SH-SY5Y (cell line): ENCODE measurements at regions not wholly inside any gene's neighbourhood (a gene's known extent, or its start where the extent isn't known, plus 50 kb on each side); places are given as distances from the start of the nearest gene placed in this dataset.

Source experiments
- GATA2 ChIP-seq: IDR thresholded peaks from 2 replicates; pipeline ENCODE4 v1.6.1; 2011; ENCODE audit warnings: mild to moderate bottlenecking, low read depth, low read length
- GATA3 ChIP-seq: IDR thresholded peaks from 2 replicates; pipeline ENCODE4 v1.6.1; 2011; ENCODE audit warnings: low read depth, mild to moderate bottlenecking, low read length, moderate library complexity

- TF ChIP-seq GATA3 (no peak), GATA2 (no peak)
Measured at GRCh38 chr9:18075253-18075952, 398.6 kb upstream of the ADAMTSL1 start.

DNA sequence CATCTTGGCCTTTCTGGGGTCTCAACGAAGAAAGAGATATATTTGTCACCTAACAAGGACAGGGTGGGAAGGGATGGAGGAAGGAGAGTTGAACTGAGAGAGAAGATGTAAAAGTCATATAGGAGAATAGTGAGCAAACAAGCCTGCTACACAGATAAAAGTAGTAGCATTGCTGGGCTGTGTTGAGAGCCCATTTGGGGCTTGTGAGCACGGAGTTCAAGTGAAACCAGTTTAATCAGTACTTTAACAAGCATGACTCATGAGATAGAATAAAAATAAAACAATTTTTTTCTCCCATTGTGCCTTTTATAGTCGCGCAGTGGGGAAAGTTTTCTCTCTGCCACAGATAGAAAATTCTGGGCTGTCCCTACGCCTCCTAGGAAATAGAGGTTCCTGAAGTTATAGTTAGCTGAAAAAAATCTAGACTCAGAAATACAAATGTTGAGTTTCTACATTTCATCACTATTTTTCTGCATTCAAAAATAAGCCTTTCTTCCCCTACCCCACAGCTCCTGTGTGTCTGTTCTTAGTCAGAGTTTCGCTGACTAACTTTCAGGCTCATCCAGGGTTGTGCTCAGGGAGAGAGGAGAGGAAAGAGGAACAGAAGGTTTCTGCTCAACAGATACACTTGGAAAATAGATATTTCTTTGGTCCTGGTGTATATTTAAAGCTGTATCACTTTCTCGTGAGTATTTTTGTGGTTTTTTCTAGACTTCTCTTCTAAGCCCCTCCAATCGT is 395.8 kb upstream of the ADAMTSL1 start:
- no peak for TF ChIP-seq GATA3
- TF ChIP-seq GATA2: no peak

DNA sequence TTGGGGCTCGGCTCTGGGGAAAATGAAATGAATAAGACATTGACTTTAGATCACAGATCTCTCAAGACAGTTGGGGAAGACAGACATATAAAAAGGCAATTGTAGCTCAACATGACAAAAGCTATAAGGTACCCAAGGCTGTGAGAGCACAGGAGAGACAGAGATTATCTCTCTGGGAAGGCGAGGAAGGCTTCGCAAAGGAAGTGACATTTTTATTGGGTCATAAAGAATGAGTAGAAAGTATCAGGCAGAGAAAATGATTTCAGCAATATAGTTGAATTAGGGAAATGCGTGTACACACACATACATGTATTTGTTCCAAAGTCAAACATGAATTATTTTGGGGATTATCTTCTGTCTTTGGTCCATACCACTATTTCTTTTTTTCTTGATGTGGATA is 381.8 kb upstream of the ADAMTSL1 start:
- TF ChIP-seq GATA2: no peak
- TF ChIP-seq GATA3: no peak

DNA sequence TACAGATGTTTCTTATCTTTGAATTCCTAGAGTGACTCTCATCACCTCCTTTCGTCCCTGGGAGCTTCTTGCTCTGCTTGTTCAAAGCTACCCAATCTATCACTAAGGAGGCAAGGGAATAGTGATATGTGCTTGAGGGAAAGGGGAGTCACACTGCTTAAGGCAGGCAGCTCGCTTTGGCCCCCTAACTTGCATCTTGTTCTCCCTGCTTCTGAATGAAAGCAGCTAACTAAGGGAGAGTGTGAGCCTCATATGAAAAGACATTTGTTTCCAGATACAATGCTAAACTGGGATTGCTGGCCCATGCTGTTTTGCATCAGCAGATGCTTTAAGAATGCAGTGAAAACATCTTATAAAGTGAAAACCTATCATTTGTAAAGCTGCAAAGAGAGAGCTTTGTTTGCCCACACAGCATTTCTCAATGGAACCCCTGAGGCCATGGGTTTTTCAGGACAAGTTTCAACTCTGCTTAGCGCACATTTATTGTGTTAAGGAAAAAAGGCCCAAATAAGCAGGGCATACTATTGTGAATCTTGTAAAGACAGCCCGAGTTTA is 367.9 kb upstream of the ADAMTSL1 start:
- no peak for TF ChIP-seq GATA2
- no peak for TF ChIP-seq GATA3

DNA sequence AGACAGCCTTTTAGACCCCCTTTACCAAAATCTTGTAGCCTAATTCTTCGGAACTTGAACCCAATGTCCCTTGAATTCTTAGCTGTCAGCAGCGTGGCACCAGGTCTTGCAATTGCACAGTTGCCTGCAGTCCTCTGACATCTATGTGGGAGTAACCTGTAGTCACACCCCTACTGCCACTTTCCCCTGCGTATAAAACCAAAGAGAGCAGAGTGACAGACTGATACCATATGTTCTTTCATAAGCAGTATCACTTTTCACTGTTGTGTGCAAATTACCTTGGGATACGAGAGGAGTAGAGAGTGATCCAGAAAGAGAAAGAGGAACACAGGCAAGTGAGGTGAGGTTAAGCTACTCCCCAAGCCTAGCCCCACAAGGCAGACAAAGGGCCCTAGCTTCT is 364.3 kb upstream of the ADAMTSL1 start:
- no peak for TF ChIP-seq GATA2

- no peak for TF ChIP-seq GATA2
- no peak for TF ChIP-seq GATA3
Measured at GRCh38 chr9:18111146-18111545, 362.8 kb upstream of the ADAMTSL1 start.

- TF ChIP-seq GATA3 (no peak), GATA2 (no peak)
Measured at GRCh38 chr9:18114559-18115475, 359.1 kb upstream of the ADAMTSL1 start.

DNA sequence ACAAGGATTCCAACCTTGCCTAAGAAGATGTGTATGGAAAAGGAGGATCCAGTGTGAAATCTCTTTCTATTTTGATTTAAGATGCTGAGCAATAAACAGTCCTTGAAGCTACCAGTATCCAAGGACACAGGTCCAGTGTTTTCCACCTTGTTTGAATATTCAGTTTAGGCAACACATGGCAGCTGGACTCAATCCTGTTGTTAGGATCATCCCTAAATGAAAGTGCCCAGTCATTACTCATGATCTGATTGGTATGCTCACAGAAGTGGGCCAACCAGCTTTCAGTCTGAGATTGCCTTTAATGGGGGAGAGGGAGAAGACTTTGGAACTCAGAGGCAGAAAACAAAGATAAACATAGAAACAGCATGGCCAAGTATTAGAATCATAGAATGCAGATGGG is 355.7 kb upstream of the ADAMTSL1 start:
- TF ChIP-seq GATA2: no peak
- no peak for TF ChIP-seq GATA3

- TF ChIP-seq GATA3 (no peak), GATA2 (no peak)
Measured at GRCh38 chr9:18122171-18122570, 351.8 kb upstream of the ADAMTSL1 start.

DNA sequence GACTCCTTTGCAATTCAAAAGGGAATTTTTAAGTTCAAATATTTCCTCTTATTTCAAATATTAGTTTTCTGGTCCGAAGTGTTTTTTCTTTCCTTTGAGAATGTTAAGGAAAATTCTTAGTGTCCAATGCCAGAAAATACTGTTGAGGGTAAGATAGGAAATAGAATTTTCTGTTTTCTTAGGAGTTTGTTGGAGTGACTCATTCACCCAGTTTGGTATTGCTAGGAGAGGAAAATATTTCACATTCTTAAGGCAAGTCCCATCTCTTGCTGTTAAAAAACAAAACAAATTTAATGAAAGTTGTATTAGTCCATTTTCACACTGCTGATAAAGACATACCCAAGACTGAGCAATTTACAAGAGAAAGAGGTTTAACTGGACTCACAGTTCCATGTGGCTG is 349.2 kb upstream of the ADAMTSL1 start:
- TF ChIP-seq GATA3 (no peak), GATA2 (no peak)

DNA sequence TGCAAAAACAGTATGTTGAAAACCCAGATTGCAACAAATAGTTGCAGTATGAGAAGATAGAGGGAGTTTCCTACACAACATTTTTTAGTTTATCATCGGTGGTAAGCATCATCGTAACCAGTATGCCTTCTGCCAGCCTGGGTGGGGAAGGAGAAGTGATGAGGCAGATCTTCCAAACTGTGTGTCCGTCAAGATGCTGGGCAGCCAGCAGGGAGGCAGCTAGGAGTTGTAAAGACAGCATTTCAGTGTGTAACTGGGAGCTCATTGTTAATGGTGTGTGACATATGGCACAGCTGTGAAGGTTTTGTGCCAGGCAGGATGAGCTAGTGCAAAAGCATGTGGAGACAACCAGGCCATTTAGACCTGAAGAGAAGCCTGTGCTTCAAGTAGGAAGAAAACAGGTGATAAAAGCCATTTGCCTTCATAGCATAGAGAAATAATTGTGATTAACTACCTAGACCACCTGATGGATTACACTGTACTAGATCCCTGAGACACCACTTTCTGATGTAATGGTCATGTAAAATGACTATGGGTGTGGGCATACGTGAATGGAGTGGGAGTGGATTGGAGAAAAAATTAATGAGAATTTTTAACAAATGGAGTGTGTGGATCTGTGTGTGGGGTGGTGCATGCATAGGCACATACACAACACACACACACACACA is 347.0 kb upstream of the ADAMTSL1 start:
- no peak for TF ChIP-seq GATA2
- no peak for TF ChIP-seq GATA3

DNA sequence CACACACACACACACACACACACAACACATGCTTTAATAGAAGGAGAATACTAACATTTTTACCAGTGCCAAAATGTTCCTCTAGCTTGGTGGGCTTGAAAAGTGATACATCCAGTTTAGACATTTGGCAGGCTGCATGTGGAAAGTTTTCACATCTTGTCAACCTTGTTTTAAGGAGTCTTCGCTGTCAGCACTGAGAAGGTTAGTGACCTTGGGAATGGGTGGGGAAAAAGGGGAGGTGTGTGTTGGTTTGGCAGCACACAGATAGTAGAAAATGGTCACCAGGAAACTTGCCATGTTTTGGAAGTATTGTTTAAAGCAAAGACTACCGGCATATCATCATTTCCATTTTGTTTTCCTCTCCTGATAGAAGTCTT is 346.5 kb upstream of the ADAMTSL1 start:
- TF ChIP-seq GATA3 (no peak), GATA2 (no peak)

DNA sequence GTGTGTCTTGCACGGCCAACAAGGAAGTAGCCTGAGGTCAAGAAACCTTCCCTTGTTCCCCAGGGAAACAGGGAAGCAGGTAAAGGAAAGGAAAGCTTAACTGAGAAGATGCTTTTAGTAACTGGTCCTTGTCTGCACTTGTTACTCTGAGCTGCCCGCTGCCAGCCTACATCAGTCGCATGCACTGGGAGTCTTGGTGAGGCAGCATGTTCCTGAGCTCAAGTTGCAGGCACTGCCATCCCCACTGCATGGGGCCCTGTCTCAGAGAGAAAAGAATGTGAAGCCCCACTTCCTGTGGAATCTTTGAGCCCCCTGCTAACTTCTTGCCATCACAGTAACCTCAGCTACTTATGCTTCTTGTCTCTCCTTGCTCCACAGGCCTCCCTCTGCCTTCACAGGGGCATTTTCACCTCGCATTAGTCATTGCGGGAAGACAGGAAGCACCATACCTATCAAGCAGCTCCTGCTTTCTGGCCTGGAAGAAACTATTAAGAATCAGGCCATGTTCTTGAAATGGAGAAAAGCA is 344.1 kb upstream of the ADAMTSL1 start:
- TF ChIP-seq GATA3 (no peak), GATA2 (no peak)
